ENCODE measurements at regions not wholly inside any gene's neighbourhood (a gene's known extent, or its start where the extent isn't known, plus 50 kb on each side); places are given as distances from the start of the nearest gene placed in this dataset.

- Histone ChIP-seq H3K27ac (ENCODE audit: poor library complexity, severe bottlenecking) (no peak overlapping the region), H3K27me3 (ENCODE audit: insufficient read depth, poor library complexity, severe bottlenecking) (no peaks in the 10 kb centered on the region), H3K36me3 (ENCODE audit: low read depth) (no peaks in the 10 kb centered on the region), H3K4me1 (ENCODE audit: insufficient read depth, poor library complexity, severe bottlenecking) (no peaks in the 10 kb centered on the region), H3K4me3 (ENCODE audit: severe bottlenecking) (no peak overlapping the region), H3K9me3 (ENCODE audit: severe bottlenecking) (no peaks in the 10 kb centered on the region)
- ATAC-seq (ENCODE audit: low read depth) (no peak), DNase-seq (ENCODE audit: low spot score) (no peak)
- TF ChIP-seq CTCF (IDR thresholded peaks at IDR 0.05; ENCODE audit: poor library complexity, severe bottlenecking), result no peak
Observed at GRCh38 chr21:24840287-24840686, 767.0 kb downstream of the MRPL39 start.

GRCh38 chr21:24832961-24833360 is 774.3 kb downstream of the MRPL39 start:
- H3K4me1 ChIP-seq (ENCODE audit: insufficient read depth, poor library complexity, severe bottlenecking), result no peaks in the 10 kb centered on the region
- H3K4me3 ChIP-seq (ENCODE audit: severe bottlenecking), result no peak overlapping the region
- ATAC-seq (ENCODE audit: low read depth) (no peak), DNase-seq (ENCODE audit: low spot score) (no peak)
- peaks cover 14% of the 10 kb centered on the region for H3K27me3 ChIP-seq (ENCODE audit: insufficient read depth, poor library complexity, severe bottlenecking)
- H3K27ac ChIP-seq (ENCODE audit: poor library complexity, severe bottlenecking), result no peak overlapping the region
- TF ChIP-seq CTCF (IDR thresholded peaks at IDR 0.05; ENCODE audit: poor library complexity, severe bottlenecking), result no peak
- H3K9me3 ChIP-seq (ENCODE audit: severe bottlenecking), result no peaks in the 10 kb centered on the region
- no peaks in the 10 kb centered on the region for H3K36me3 ChIP-seq (ENCODE audit: low read depth)

GRCh38 chr21:24829397-24829796 is 777.9 kb downstream of the MRPL39 start:
- Histone ChIP-seq H3K4me1 (ENCODE audit: insufficient read depth, poor library complexity, severe bottlenecking) (no peaks in the 10 kb centered on the region), H3K9me3 (ENCODE audit: severe bottlenecking) (no peaks in the 10 kb centered on the region), H3K27ac (ENCODE audit: poor library complexity, severe bottlenecking) (no peak overlapping the region), H3K36me3 (ENCODE audit: low read depth) (no peaks in the 10 kb centered on the region), H3K4me3 (ENCODE audit: severe bottlenecking) (no peak overlapping the region), H3K27me3 (ENCODE audit: insufficient read depth, poor library complexity, severe bottlenecking) (peaks cover 14% of the 10 kb centered on the region)
- TF ChIP-seq CTCF (IDR thresholded peaks at IDR 0.05; ENCODE audit: poor library complexity, severe bottlenecking), result no peak
- DNase-seq (ENCODE audit: low spot score) (no peak), ATAC-seq (ENCODE audit: low read depth) (no peak)

- DNase-seq (ENCODE audit: low spot score) (no peak), ATAC-seq (ENCODE audit: low read depth) (no peak)
- Histone ChIP-seq H3K36me3 (ENCODE audit: low read depth) (no peaks in the 10 kb centered on the region), H3K4me3 (ENCODE audit: severe bottlenecking) (no peak overlapping the region), H3K9me3 (ENCODE audit: severe bottlenecking) (no peaks in the 10 kb centered on the region), H3K27me3 (ENCODE audit: insufficient read depth, poor library complexity, severe bottlenecking) (peaks cover 9% of the 10 kb centered on the region), H3K27ac (ENCODE audit: poor library complexity, severe bottlenecking) (no peak overlapping the region), H3K4me1 (ENCODE audit: insufficient read depth, poor library complexity, severe bottlenecking) (no peaks in the 10 kb centered on the region)
- no peak for TF ChIP-seq CTCF (IDR thresholded peaks at IDR 0.05; ENCODE audit: poor library complexity, severe bottlenecking)
Observed at GRCh38 chr21:24826822-24827221, 780.5 kb downstream of the MRPL39 start.

GRCh38 chr21:24825348-24825747 is 781.9 kb downstream of the MRPL39 start:
- no peaks in the 10 kb centered on the region for H3K36me3 ChIP-seq (ENCODE audit: low read depth)
- H3K27ac ChIP-seq (ENCODE audit: poor library complexity, severe bottlenecking), result no peak overlapping the region
- no peaks in the 10 kb centered on the region for H3K9me3 ChIP-seq (ENCODE audit: severe bottlenecking)
- no peak overlapping the region for H3K4me3 ChIP-seq (ENCODE audit: severe bottlenecking)
- no peak for TF ChIP-seq CTCF (IDR thresholded peaks at IDR 0.05; ENCODE audit: poor library complexity, severe bottlenecking)
- no peak for ATAC-seq (ENCODE audit: low read depth)
- DNase-seq (ENCODE audit: low spot score), result no peak
- H3K27me3 ChIP-seq (ENCODE audit: insufficient read depth, poor library complexity, severe bottlenecking), result peaks cover 4% of the 10 kb centered on the region
- H3K4me1 ChIP-seq (ENCODE audit: insufficient read depth, poor library complexity, severe bottlenecking), result no peaks in the 10 kb centered on the region

Measured in RWPE2 (cell line).